ENCODE measurements at regions not wholly inside any gene's neighbourhood (a gene's known extent, or its start where the extent isn't known, plus 50 kb on each side); places are given as distances from the start of the nearest gene placed in this dataset.

DNA sequence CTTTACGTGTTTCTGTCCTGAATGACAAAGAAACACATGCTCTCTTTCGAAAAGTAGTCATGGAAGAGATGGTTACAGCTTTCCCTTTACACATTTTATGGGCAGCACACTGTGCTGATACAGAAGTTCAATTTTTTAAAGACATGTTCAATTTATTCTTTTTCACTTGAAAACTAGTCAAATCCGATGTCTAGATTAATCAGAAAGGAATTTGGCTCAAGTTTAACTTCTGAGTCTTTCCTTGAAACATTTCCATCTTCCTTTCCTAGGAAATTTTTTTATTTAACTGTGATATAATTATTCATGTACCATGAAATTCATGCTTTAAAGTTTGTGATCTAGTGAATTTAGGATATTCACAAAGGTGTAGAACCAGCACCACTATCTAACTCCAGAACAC is 360.1 kb downstream of the TNS3 start:
- no peak for DNase-seq (ENCODE audit: low spot score)

DNA sequence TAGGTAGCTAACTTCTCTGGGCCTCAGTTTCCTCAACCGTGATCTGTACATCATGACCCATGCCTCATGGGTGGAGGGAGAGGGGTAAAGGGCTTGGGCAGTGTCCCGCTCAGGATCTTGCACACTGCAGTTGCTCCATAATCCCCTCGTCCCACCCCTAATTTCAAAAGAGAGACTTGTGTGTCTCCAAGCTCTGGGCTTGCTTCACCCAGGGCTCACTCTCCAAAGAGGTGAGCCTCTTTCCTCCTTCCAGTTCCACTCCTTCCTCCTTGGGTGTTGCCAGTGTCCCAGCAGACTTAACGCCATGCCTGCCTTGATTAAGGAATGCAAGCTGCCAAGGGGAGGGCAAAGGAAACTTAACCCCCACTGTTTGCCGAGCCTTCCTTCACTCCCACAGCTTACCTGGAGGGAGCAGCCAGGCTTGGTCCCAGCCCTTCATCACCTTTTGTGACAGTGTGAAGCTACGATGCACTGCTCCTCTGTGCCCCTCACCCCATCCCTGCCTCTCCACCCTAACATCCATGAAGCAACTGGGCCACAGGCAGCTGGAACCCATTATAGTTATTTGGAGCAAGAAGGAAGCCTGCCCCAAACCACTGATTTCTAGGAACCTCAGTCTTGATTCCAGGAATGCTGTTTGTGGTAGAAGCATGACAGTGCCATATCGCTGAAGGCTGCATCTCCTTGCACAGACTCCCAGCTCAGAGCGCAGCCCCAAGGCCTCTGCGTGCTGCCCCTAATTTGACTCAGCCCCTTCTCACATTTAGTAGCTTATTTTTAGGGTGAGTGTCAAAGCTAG is 363.3 kb downstream of the TNS3 start:
- DNase-seq (ENCODE audit: low spot score), result no peak

DNA sequence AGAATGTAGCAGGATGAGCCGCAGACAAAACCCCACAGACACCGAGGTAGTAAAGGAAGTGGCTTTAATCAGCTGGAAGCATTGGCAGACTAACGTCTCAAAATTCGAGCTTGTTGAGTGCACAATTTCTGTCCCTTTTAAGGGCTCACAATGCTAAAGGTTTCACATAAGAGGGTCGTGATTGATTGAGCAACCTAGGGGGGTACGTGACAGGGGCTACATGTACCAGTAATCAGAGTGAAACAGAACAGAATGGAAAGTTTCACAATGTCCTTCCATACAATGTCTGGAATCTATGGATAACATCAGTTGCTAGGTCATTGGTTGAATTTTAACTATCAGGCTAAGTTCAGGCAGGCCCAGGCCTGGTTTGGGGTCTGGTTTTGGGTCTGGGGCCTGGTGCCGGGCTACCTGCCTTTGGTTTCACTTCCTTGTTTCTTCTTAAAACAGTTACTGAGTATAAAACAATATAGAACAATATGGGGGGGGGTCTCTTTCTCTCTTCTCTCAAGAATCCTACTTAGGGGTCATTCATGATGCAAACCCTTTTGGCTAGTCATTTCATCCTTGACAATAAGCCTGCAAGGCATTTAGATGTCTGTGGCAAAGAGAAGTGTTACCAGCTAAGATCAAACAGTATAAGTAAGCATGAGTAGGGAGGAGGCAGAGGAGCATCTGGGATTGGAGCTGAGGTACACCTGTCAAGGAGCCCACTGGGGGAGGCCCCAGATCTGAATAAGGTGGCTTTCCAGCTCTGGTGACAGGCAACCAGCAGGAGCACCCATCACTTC is 364.1 kb downstream of the TNS3 start:
- no peak for DNase-seq (ENCODE audit: low spot score)

DNA sequence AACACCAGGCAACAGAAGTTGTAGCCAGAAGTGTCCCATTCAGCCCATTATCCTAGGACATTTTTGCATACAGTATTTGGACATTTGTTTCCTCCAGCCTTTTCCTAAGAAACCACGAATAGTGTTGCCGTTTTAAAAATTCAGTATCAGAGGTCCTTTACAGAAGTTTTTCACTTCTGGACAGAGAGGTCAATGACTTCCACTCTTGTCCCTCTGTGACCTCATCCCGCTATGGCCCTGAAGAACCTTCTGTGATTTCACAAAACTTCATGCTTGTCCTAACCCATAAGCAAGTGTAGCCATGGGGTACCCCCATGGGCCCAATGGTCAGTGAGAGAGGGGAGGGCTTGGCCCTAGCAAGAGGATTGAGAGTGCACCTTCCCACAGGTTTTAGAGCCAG is 364.8 kb downstream of the TNS3 start:
- no peak for DNase-seq (ENCODE audit: low spot score)

DNA sequence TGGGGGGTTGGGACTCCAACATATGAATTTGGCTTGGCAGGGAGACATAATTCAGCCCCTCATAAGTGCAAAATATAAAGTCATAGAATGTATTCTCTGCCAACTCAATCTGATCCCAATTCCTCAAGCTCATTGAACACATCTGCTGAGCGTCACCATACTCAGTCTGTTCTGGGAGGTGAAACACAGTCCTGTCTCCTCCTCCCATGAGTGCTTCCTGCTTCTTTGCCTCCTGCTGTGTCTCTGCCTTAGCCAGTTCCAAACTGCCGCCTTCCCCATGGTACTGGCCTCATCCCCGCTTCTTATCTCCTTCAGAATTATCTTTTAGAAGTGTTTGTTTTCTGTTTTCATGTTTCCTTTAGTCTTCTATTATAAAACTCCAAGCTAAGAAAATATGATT is 365.5 kb downstream of the TNS3 start:
- DNase-seq (ENCODE audit: low spot score), result no peak

DNA sequence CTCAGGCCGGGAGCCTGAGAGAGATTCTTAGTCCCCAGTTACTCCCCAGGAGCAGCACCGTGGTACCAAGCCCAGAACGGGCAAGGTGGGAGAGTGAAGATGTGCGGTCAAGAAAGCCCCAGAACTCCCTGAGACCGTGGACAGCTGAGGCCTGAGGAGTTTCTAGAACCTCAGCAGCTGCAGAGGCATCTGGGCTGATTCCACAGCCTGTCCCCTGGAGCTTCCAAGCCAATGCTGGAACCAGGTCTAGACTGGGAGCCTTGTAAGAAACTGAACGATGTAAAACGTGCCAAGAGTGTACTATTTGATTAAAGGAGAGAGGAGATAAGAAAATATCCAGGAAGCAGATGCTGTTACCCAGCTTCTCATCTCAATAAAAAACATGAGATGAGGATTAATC is 366.3 kb downstream of the TNS3 start:
- DNase-seq (ENCODE audit: low spot score), result no peak

DNA sequence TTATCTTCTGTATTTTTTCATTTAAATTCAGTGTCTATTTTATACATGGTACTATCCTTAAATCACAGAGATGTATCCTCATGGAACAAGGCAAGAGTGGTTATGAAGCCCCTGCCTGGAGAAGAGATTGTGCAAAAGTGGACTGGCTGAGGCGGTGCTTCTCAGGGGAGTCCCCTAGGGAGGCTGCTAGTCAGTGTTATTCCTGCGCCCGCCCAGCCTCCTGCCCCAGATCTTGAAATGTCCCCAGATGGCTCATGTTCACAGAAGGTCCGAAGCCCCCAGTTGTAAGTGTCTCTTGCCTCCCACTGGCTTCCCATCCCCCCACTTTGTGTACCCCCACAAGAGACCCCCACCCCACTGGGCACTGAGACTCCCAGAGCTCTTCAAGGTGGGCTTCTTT is 366.9 kb downstream of the TNS3 start:
- no peak for DNase-seq (ENCODE audit: low spot score)

DNA sequence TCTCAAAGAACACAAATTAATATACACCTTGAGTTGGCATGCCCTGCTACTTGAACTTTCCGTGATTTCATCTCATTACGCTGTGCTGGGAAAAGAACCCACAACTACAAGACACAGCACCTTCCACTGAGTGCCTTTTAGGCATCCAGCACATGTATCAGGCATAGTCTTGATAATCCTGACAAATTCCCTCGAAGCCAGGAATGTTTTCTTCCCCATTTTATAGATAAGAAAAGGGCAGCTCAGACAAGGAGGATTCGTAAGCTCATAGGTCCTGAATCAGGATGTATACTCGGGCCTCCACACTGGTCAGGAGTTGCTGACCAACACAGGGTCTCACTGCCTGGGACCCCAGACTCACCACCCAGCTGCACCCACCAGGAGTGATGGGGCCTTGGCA is 368.6 kb downstream of the TNS3 start:
- no peak for DNase-seq (ENCODE audit: low spot score)

DNA sequence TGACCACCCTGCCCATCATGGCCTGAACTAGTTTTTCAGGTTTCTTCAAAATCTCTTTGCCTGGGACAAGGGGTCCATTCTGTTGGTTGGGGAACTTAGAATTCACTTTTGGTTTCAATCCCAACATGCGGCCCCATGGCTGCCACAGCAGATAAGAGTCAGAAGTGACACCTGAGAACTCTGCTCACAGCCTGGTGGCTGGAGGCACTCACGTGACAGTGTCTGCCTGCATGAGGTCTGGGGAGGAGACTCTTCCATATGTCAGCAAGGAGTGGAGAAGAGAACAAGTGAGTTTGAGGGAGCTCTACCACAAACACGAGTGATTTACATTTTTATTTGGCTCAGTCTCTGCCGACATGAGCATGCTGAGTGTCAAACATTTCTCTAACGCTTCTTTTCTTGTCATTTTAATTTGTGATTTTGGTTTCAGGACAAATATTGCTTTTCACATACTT is 370.4 kb downstream of the TNS3 start:
- DNase-seq (ENCODE audit: low spot score), result no peak

DNA sequence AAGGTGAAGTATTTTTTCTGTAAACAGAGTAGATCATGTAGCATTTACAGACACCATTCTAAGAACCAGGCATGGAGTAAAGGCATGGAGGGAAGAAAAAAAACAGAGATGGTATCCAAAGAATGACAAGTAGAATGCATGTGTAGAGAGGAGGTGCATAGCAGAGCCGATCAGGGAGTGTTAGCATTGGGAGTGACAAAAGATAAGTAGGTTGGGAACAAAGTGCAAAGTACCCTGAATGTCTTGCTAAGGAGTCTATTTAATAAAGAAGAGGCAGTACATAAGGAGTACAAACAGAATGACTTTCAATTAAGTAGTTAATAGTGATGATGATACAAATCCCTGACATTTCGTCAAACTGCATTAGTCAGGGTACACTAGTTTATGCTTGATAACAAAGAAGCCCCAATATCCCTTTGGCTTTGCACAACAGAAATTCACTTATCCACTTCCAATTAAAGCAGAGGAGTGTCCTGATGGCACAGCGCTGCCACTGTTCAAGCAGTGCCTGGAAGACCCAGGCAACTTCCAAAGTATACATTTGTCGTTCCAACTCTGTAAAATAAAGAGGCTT is 371.5 kb downstream of the TNS3 start:
- DNase-seq (ENCODE audit: low spot score), result no peak

DNA sequence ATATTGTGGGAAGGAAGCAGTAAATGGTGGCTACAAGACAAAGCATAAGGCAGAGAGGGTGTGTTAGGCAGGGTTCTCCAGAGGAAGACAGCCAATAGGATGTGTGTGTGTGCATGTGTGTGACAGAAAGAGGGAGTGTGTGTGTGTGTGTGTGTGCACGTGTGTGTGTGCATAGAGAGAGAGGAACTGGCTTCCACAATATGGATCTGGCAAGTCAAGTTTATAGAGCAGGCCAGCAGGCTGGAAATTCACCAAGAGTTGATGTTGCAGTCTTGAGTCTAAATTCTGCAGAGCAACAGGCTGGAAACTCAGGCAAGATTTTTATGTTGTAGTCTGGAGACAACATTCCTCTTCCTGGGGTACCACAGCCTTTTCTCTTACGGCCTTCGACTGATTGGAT is 374.0 kb downstream of the TNS3 start:
- DNase-seq (ENCODE audit: low spot score), result no peak

DNA sequence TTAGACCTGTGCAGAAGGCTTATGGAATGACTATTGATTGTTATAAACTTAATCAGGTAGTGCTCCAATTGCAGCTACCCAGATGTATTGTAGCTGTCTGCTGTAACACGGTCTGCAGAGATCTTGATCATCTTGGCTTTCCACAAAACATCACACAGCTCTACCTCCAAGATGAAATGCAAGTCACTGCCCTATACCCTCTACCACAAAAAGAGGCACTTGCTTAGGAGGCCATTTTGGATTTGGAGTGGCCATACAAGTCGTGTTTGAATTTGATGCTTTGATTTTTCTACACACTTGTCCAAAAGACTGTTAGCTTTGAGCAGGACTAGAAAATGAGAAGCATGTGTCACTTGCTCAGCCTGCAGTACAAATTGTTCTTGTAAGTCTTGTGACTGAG is 377.2 kb downstream of the TNS3 start:
- no peak for DNase-seq (ENCODE audit: low spot score)

DNA sequence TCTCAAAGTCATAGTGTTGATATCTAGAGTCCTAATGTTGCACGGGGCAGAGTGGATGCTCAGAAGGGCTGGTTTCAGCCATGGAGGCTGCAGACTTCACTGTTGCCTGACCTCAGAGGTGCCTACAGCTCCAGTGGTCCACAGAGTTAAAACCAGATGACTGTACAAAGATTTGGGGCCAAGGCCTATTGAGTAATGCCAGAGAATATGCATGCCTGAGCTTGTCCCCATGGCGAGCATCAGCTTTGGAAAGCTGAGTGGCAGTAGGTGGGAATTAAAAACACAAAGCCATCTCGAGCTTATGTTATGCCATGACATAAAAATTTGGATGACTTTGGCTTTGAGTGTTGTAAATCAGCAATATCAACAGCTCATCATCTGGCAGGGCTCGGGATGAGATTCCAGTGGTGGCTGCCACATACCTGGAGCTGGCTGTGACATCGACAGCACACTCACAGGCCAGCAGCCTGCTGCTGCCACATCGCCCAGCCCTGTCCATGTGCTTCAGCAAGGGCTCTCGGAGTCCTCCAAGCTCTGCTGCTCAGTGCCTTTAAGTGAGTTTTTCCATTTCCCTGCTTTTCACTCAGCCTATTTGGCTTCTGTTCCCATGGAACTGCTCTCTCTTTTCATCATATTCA is 379.6 kb downstream of the TNS3 start:
- DNase-seq (ENCODE audit: low spot score), result no peak

DNA sequence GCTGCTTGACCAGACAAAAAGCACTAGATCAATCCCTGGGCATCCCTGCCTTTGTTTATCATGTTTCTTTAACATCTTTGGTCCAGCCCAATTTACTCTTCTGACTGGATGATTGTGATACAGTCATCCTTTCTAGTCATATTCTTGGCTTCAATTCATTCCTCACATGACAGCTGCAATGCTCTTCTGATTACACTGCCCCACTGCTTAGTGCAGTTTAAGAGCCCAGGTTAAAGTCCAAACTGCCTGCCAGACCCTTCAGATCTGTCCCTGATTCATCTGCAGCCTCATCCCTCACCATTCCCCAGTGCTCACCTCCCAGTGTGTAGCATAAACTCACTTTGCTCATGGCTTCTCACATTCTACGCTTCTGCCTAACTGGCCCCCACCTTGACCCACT is 383.8 kb downstream of the TNS3 start:
- DNase-seq (ENCODE audit: low spot score), result no peak

DNA sequence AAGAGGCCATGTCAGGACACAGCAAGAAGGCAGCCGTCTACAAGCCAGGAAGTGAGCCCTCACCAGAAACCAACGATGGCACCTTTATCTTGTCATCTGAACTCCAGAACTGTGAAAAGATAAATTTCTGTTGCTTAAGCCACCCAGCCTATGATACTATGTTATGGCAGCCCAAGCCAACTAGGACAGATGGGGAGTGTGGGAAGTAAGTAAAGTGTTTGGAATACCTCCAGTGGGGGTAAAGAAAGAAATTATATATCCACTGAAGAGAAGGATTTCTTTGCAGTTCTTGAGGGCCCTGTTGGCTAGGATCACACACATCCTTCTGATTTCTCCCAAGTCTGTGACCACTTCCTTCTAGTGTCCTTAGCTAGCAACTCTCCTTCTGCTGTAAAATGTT is 384.4 kb downstream of the TNS3 start:
- DNase-seq (ENCODE audit: low spot score), result no peak

DNA sequence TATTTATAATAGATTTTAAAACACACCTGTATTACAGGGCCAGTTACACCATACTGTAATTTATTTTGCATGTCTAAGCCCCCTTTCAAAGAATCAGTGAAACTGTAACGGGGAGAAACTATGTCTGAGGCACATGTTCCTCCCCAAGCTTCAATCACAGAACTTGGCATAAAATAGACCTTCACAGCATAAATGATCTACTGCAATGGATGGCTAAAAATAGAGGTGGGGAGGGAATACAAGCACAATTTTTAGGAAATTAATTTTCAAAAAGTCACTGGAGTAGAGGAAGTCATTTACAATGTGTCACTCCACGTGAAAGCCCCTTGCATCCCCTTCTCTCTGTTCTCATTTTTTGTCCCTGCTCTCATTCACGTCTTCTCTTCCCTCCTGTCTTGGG is 385.2 kb downstream of the TNS3 start:
- no peak for DNase-seq (ENCODE audit: low spot score)

DNA sequence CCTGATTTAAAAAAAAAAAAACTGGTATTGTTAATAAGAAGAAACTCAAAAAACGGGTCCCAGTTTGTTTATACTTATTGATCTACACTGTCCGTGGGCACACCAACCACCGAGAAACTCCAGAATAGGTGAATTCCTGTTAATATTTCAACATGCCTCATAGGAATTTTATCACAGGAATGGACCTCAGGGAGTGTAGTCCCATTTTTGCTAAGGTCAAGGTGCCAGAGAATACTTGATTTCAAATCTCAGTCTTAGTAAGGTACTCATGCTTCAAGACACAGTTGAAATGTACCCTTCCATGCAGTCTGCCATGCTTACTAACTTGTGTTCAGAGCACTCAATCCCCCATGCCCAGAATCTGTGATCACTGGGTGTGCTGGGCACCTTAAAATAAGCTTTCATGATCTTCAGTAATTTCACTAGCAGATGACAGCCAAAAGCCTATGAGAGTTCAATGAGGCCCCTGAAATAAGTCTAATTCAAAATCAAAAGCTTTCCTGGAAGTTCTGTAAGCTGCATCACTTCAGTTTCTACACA is 385.7 kb downstream of the TNS3 start:
- no peak for DNase-seq (ENCODE audit: low spot score)

DNA sequence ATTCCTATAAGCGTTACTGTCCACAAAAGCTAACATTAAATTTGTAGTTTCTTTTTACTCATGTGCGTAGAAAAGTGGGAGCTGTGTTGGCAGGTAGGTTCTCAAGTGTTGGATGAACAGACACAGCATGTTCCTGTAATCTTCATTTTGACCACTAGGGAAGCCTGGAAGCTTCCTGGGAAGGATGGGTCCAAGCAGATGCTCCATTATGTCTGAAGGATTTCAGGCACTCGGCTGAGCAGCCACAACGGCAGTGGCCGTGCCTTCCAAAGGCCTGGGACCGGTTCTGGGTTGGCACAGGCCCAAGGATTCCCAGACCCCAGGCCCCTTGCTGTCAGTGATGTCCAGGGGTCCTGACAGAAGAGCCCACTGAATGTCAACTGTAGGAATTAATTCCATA is 386.3 kb downstream of the TNS3 start:
- DNase-seq (ENCODE audit: low spot score), result no peak

DNA sequence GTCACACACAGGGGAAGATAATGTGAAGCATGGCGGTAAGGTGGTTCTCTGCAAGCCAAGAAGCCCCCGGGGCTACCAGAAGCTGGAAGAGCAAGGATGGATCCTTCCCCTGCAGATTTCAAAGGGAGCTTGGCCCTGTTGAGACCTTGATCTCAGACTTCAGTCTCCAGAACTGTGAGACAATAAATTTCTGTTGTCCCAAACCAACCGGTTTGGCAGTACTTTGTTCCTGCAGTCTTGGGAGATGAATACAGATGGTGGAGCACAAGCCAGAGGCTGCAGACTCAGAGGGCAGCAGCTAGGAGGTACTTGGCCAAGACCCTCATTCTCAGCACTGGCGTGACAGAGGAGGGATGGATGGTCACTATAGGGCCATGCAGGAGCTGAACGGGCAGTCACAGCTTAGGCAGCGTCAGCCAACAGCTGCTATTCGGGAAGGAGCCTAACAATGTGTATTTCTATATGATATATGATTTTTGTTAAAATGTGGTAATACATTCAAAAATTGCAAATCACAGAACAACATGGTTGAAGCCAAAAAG is 387.3 kb downstream of the TNS3 start:
- DNase-seq (ENCODE audit: low spot score), result no peak

DNA sequence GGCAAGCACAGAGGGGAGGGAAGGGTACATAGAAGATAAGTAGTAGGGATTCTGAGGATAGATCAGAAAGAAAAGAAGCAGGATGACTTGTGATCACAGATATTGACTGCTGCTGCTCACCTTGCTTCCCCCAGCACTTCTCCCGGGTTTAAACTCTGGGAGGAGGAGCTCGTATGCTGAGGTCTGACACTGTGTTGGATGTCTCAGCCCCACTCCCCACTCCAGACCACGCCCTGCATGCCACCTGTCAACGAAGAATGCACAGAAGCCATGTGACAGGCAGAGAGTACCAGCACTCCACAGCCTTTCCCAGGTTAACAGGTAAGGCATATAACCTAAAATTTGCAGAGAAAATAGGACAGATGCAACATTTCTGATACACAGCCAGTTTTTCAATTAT is 388.9 kb downstream of the TNS3 start:
- no peak for DNase-seq (ENCODE audit: low spot score)

DNA sequence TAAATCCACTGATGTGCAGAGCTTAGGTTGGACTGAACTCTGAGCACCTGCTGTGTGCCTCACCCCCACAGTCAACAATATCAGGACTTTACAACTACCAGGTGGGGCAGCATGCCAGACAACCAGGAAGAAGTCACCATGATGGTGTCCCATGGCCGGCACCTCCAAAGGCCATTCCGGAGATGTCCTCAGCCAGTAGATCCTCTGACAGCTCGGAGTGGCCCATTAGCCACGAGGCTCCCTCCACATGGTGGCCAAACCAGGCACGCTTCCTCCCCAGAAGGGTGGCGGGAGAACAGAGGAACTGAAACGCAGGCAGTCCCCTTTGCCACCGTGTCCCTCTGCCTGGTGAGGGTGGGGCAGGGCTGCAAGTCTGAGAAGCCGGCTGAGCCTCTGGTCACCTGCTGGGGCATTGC is 390.0 kb downstream of the TNS3 start:
- DNase-seq (ENCODE audit: low spot score), result no peak

DNA sequence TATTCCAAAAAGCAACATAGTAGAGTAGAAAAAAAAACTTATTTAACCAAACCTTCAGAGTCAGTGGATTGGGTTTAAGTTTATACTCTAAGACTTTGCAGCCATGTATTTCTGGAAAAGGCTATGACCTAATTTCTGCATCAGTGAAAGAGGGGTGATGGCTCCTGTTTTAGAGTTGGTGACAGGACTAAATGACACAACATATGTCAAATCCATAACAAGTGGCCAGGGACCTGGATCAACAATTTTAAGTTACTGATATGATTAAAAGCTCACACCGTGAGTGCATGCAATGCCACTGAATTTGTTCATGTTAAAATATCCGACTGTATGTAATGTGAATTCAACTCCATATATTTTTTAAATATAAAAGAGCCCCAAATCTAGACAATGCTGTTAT is 390.6 kb downstream of the TNS3 start:
- no peak for DNase-seq (ENCODE audit: low spot score)

All from germinal center (tissue), 1 donor.